Activated CD4-positive, alpha-beta memory T cell treated with anti-CD3 and anti-CD28 coated beads for 36 hours (primary cell): ENCODE measurements at regions not wholly inside any gene's neighbourhood (a gene's known extent, or its start where the extent isn't known, plus 50 kb on each side); places are given as distances from the start of the nearest gene placed in this dataset.
"Not testable (repeated sequence)": the region's sequence is repeated elsewhere in the genome, so short reads cannot be mapped to it uniquely, and the experiment has no call there.

Source experiments
- CTCF ChIA-PET: fragments of 350-600 bp; sonication (Branson Sonifier 250); formaldehyde crosslinking; loops from one replicate; lab custom pipeline; 2021; ENCODE audit warnings: antibody characterized with exemption, inconsistent platforms; lab: Charles Lee
- POLR2A ChIA-PET: fragments of 350-600 bp; sonication (Branson Sonifier 250); formaldehyde crosslinking; loops from one replicate; lab custom pipeline; 2021; ENCODE audit warnings: antibody characterized with exemption; lab: Charles Lee
- DNase-seq: peaks from one replicate; pipeline ENCODE4 v3.0.0-alpha.2; 2020
- H3K27ac Mint-ChIP-seq: one replicate; pipeline ENCODE4 v1.8.0; 2021; ENCODE audit warnings: mixed read lengths
- H3K27me3 Mint-ChIP-seq: one replicate; pipeline ENCODE4 v1.8.0; 2021; ENCODE audit warnings: mixed read lengths
- H3K36me3 Mint-ChIP-seq: one replicate; pipeline ENCODE4 v1.8.0; 2021; ENCODE audit warnings: mixed read lengths
- H3K4me1 Mint-ChIP-seq: one replicate; pipeline ENCODE4 v1.8.0; 2021; ENCODE audit warnings: low read depth, mixed read lengths
- H3K4me3 Mint-ChIP-seq: one replicate; pipeline ENCODE4 v1.8.0; 2021; ENCODE audit warnings: mild to moderate bottlenecking, mixed read lengths
- H3K9me3 Mint-ChIP-seq: one replicate; pipeline ENCODE4 v1.8.0; 2021; ENCODE audit warnings: mixed read lengths
- intact Hi-C: fragments of 100-400 bp; cut with micrococcal nuclease; formaldehyde crosslinking; loops from one replicate; pipeline ENCODE4 v1.15.1; 2023

- ChIA-PET POLR2A (no interaction called here), CTCF (no interaction called here)
Measured at GRCh38 chr12:23350808-23351207, 598.7 kb downstream of the SOX5 start.

GRCh38 chr12:23352670-23353069 is 596.8 kb downstream of the SOX5 start:
- CTCF ChIA-PET = no interaction called here
- POLR2A ChIA-PET = no interaction called here
- H3K9me3 Mint-ChIP-seq = no peaks in the 10 kb centered on the region
- no peaks in the 10 kb centered on the region for H3K36me3 Mint-ChIP-seq
- no peaks in the 10 kb centered on the region for H3K4me1 Mint-ChIP-seq
- no peak for DNase-seq
- no peak overlapping the region for H3K27ac Mint-ChIP-seq
- no peaks in the 10 kb centered on the region for H3K27me3 Mint-ChIP-seq
- no peak overlapping the region for H3K4me3 Mint-ChIP-seq
- intact Hi-C loops = no loop called here

More at GRCh38 chr12:23350808-23351207, 598.7 kb downstream of the SOX5 start:
- H3K4me3 Mint-ChIP-seq = no peak overlapping the region
- no peaks in the 10 kb centered on the region for H3K9me3 Mint-ChIP-seq
- no peaks in the 10 kb centered on the region for H3K36me3 Mint-ChIP-seq
- no peak overlapping the region for H3K27ac Mint-ChIP-seq
- no peaks in the 10 kb centered on the region for H3K4me1 Mint-ChIP-seq
- intact Hi-C loops = no loop called here
- H3K27me3 Mint-ChIP-seq = no peaks in the 10 kb centered on the region
- no peak for DNase-seq

- ChIA-PET CTCF (no interaction called here), POLR2A (no interaction called here)
- intact Hi-C loops = no loop called here
- DNase-seq = no peak
- Mint-ChIP-seq H3K27me3 (no peaks in the 10 kb centered on the region), H3K27ac (no peak overlapping the region), H3K36me3 (no peaks in the 10 kb centered on the region), H3K9me3 (no peaks in the 10 kb centered on the region), H3K4me3 (no peak overlapping the region), H3K4me1 (no peaks in the 10 kb centered on the region)
Measured at GRCh38 chr12:23354800-23355199, 594.7 kb downstream of the SOX5 start.

- Mint-ChIP-seq H3K4me3 (no peak overlapping the region), H3K27ac (no peak overlapping the region)
- POLR2A ChIA-PET = no interaction called here
Measured at GRCh38 chr12:23356440-23356839, 593.0 kb downstream of the SOX5 start.

GRCh38 chr12:23356927-23357708 is 592.4 kb downstream of the SOX5 start:
- Mint-ChIP-seq H3K9me3 (no peaks in the 10 kb centered on the region), H3K36me3 (no peaks in the 10 kb centered on the region), H3K27me3 (no peaks in the 10 kb centered on the region), H3K27ac (no peak overlapping the region), H3K4me3 (no peak overlapping the region), H3K4me1 (no peaks in the 10 kb centered on the region)
- POLR2A ChIA-PET = no interaction called here
- DNase-seq = no peak
- CTCF ChIA-PET = no interaction called here
- intact Hi-C loops = no loop called here

More at GRCh38 chr12:23356440-23356839, 593.0 kb downstream of the SOX5 start:
- Mint-ChIP-seq H3K27me3 (no peaks in the 10 kb centered on the region), H3K9me3 (no peaks in the 10 kb centered on the region), H3K36me3 (no peaks in the 10 kb centered on the region), H3K4me1 (no peaks in the 10 kb centered on the region)
- no peak for DNase-seq
- intact Hi-C loops = no loop called here
- CTCF ChIA-PET = no interaction called here

GRCh38 chr12:23359975-23360701 is 589.3 kb downstream of the SOX5 start:
- no peaks in the 10 kb centered on the region for H3K9me3 Mint-ChIP-seq

GRCh38 chr12:23361971-23362370 is 587.5 kb downstream of the SOX5 start:
- Mint-ChIP-seq H3K27me3 (no peaks in the 10 kb centered on the region), H3K4me3 (no peak overlapping the region), H3K27ac (no peak overlapping the region), H3K9me3 (no peaks in the 10 kb centered on the region), H3K36me3 (no peaks in the 10 kb centered on the region), H3K4me1 (no peaks in the 10 kb centered on the region)
- CTCF ChIA-PET = interaction anchor here (0.6 kb wide), 1 partner anchor 67 kb away, joined by 5 read pairs; no protein-coding TSS in a partner anchor
- POLR2A ChIA-PET = no interaction called here
- DNase-seq = no peak
- intact Hi-C loops = no loop called here

More at GRCh38 chr12:23359975-23360701, 589.3 kb downstream of the SOX5 start:
- CTCF ChIA-PET = no interaction called here
- Mint-ChIP-seq H3K27me3 (no peaks in the 10 kb centered on the region), H3K4me3 (no peak overlapping the region), H3K27ac (no peak overlapping the region), H3K4me1 (no peaks in the 10 kb centered on the region), H3K36me3 (no peaks in the 10 kb centered on the region)
- POLR2A ChIA-PET = no interaction called here
- DNase-seq = no peak
- intact Hi-C loops = no loop called here

GRCh38 chr12:23368590-23368989 is 580.9 kb downstream of the SOX5 start:
- Mint-ChIP-seq H3K4me1 (no peaks in the 10 kb centered on the region), H3K4me3 (no peak overlapping the region), H3K9me3 (no peaks in the 10 kb centered on the region), H3K27me3 (no peaks in the 10 kb centered on the region), H3K27ac (no peak overlapping the region), H3K36me3 (no peaks in the 10 kb centered on the region)
- intact Hi-C loops = no loop called here
- DNase-seq = no peak
- CTCF ChIA-PET = no interaction called here
- POLR2A ChIA-PET = no interaction called here

GRCh38 chr12:23375621-23376020 is 573.8 kb downstream of the SOX5 start:
- no peaks in the 10 kb centered on the region for H3K4me1 Mint-ChIP-seq
- ChIA-PET POLR2A (no interaction called here), CTCF (no interaction called here)
- no peak overlapping the region for H3K27ac Mint-ChIP-seq
- intact Hi-C loops = no loop called here
- DNase-seq = no peak
- peaks cover 43% of the 10 kb centered on the region for H3K9me3 Mint-ChIP-seq
- no peak overlapping the region for H3K4me3 Mint-ChIP-seq
- no peaks in the 10 kb centered on the region for H3K36me3 Mint-ChIP-seq
- no peaks in the 10 kb centered on the region for H3K27me3 Mint-ChIP-seq

- ChIA-PET CTCF (no interaction called here), POLR2A (no interaction called here)
- no peaks in the 10 kb centered on the region for H3K36me3 Mint-ChIP-seq
- intact Hi-C loops = no loop called here
- no peak for DNase-seq
- H3K4me1 Mint-ChIP-seq = no peaks in the 10 kb centered on the region
- peaks cover 43% of the 10 kb centered on the region for H3K9me3 Mint-ChIP-seq
- H3K4me3 Mint-ChIP-seq = no peak overlapping the region
- H3K27me3 Mint-ChIP-seq = no peaks in the 10 kb centered on the region
- H3K27ac Mint-ChIP-seq = no peak overlapping the region
Measured at GRCh38 chr12:23376238-23376637, 573.2 kb downstream of the SOX5 start.

GRCh38 chr12:23380419-23381100 is 568.9 kb downstream of the SOX5 start:
- H3K9me3 Mint-ChIP-seq = peaks cover 33% of the 10 kb centered on the region
- H3K27ac Mint-ChIP-seq = no peak overlapping the region
- CTCF ChIA-PET = no interaction called here
- H3K27me3 Mint-ChIP-seq = no peaks in the 10 kb centered on the region
- H3K36me3 Mint-ChIP-seq = no peaks in the 10 kb centered on the region
- intact Hi-C loops = no loop called here
- H3K4me1 Mint-ChIP-seq = no peaks in the 10 kb centered on the region
- no peak overlapping the region for H3K4me3 Mint-ChIP-seq
- DNase-seq = no peak
- POLR2A ChIA-PET = no interaction called here

GRCh38 chr12:23388898-23389297 is 560.6 kb downstream of the SOX5 start:
- H3K27ac Mint-ChIP-seq, POLR2A ChIA-PET, H3K4me1 Mint-ChIP-seq, CTCF ChIA-PET, H3K36me3 Mint-ChIP-seq, DNase-seq, H3K4me3 Mint-ChIP-seq, H3K27me3 Mint-ChIP-seq, intact Hi-C loops: not testable (repeated sequence)
- peaks cover 13% of the 10 kb centered on the region for H3K9me3 Mint-ChIP-seq
